ENCODE measurements at regions not wholly inside any gene's neighbourhood (a gene's known extent, or its start where the extent isn't known, plus 50 kb on each side); places are given as distances from the start of the nearest gene placed in this dataset.
"Not testable (repeated sequence)": the region's sequence is repeated elsewhere in the genome, so short reads cannot be mapped to it uniquely, and the experiment has no call there.

GRCh38 chr13:38121267-38121666 is 228.4 kb upstream of the UFM1 start:
- no peak for ATAC-seq
- H3K27ac Mint-ChIP-seq, result no peak overlapping the region
- no peak for DNase-seq
- POLR2A ChIA-PET, result no interaction called here
- peaks cover 0 to 2% (median 0%) of the 10 kb centered on the region in 5 donors for H3K27me3 Mint-ChIP-seq
- H3K4me3 Mint-ChIP-seq, result no peak overlapping the region
- peaks cover 0 to 14% (median 5%) of the 10 kb centered on the region in 9 donors for H3K9me3 Mint-ChIP-seq
- H3K36me3 Mint-ChIP-seq, result no peaks in the 10 kb centered on the region
- no peaks in the 10 kb centered on the region for H3K4me1 Mint-ChIP-seq

- DNase-seq, result no peak
- POLR2A ChIA-PET, result no interaction called here
- H3K9me3 Mint-ChIP-seq, result peaks cover 13 to 54% (median 27%) of the 10 kb centered on the region in 9 donors
- ATAC-seq, result no peak
- H3K27me3 Mint-ChIP-seq, result peaks cover 0 to 1% (median 0%) of the 10 kb centered on the region in 5 donors
- H3K4me1 Mint-ChIP-seq, result no peaks in the 10 kb centered on the region
- H3K27ac Mint-ChIP-seq, result no peak overlapping the region
- H3K36me3 Mint-ChIP-seq, result peaks cover 0 to 11% (median 0%) of the 10 kb centered on the region in 3 donors
- H3K4me3 Mint-ChIP-seq, result no peak overlapping the region
Measured at GRCh38 chr13:38103851-38104250, 234.3 kb upstream of the TRPC4 start.

- DNase-seq, result no peak
- peaks cover 0 to 1% (median 0%) of the 10 kb centered on the region in 5 donors for H3K27me3 Mint-ChIP-seq
- POLR2A ChIA-PET, result no interaction called here
- H3K27ac Mint-ChIP-seq, result no peak overlapping the region
- no peak for ATAC-seq
- H3K4me3 Mint-ChIP-seq, result no peak overlapping the region
- H3K4me1 Mint-ChIP-seq, result no peaks in the 10 kb centered on the region
- no peaks in the 10 kb centered on the region for H3K36me3 Mint-ChIP-seq
- peaks cover 4 to 18% (median 10%) of the 10 kb centered on the region in 9 donors for H3K9me3 Mint-ChIP-seq
Measured at GRCh38 chr13:38099751-38100150, 230.2 kb upstream of the TRPC4 start.

GRCh38 chr13:38093425-38093824 is 223.9 kb upstream of the TRPC4 start:
- POLR2A ChIA-PET, result no interaction called here
- Mint-ChIP-seq H3K4me1 (no peaks in the 10 kb centered on the region), H3K9me3 (peaks cover 0 to 21% (median 0%) of the 10 kb centered on the region in 9 donors), H3K4me3 (no peak overlapping the region), H3K36me3 (no peaks in the 10 kb centered on the region), H3K27ac (no peak overlapping the region), H3K27me3 (peaks cover 0 to 3% (median 0%) of the 10 kb centered on the region in 5 donors)
- DNase-seq, result no peak
- no peak for ATAC-seq

- Mint-ChIP-seq H3K27ac (no peak overlapping the region), H3K4me1 (no peaks in the 10 kb centered on the region), H3K4me3 (no peak overlapping the region), H3K36me3 (no peaks in the 10 kb centered on the region), H3K27me3 (peaks cover 0 to 3% (median 0%) of the 10 kb centered on the region in 5 donors), H3K9me3 (peaks cover 0 to 11% (median 4%) of the 10 kb centered on the region in 9 donors)
- ATAC-seq, result no peak
- POLR2A ChIA-PET, result no interaction called here
- no peak for DNase-seq
Measured at GRCh38 chr13:38090913-38091312, 221.3 kb upstream of the TRPC4 start.

GRCh38 chr13:38086721-38087120 is 217.1 kb upstream of the TRPC4 start:
- Mint-ChIP-seq H3K4me3 (no peak overlapping the region), H3K4me1 (no peaks in the 10 kb centered on the region), H3K9me3 (peaks cover 7 to 37% (median 25%) of the 10 kb centered on the region in 9 donors), H3K27me3 (peaks cover 0 to 3% (median 0%) of the 10 kb centered on the region in 5 donors), H3K27ac (no peak overlapping the region), H3K36me3 (peaks cover 0 to 15% (median 0%) of the 10 kb centered on the region in 3 donors)
- DNase-seq (no peak), ATAC-seq (no peak)
- POLR2A ChIA-PET, result no interaction called here

- no peaks in the 10 kb centered on the region for H3K4me1 Mint-ChIP-seq
Measured at GRCh38 chr13:38086013-38086412, 216.4 kb upstream of the TRPC4 start.

GRCh38 chr13:38073931-38074330 is 204.4 kb upstream of the TRPC4 start:
- H3K36me3 Mint-ChIP-seq, result peaks cover 0 to 9% (median 0%) of the 10 kb centered on the region in 3 donors
- no peaks in the 10 kb centered on the region for H3K4me1 Mint-ChIP-seq
- H3K27me3 Mint-ChIP-seq, result no peaks in the 10 kb centered on the region
- H3K4me3 Mint-ChIP-seq, result no peak overlapping the region
- peaks cover 2 to 36% (median 18%) of the 10 kb centered on the region in 9 donors for H3K9me3 Mint-ChIP-seq
- POLR2A ChIA-PET, result no interaction called here
- ATAC-seq, result no peak
- no peak overlapping the region for H3K27ac Mint-ChIP-seq
- no peak for DNase-seq

More at GRCh38 chr13:38086013-38086412, 216.4 kb upstream of the TRPC4 start:
- Mint-ChIP-seq H3K36me3 (peaks cover 0 to 20% (median 0%) of the 10 kb centered on the region in 3 donors), H3K4me3 (no peak overlapping the region), H3K9me3 (peaks cover 7 to 44% (median 28%) of the 10 kb centered on the region in 9 donors), H3K27ac (no peak overlapping the region), H3K27me3 (peaks cover 0 to 3% (median 0%) of the 10 kb centered on the region in 5 donors)
- POLR2A ChIA-PET, result no interaction called here
- DNase-seq (no peak), ATAC-seq (no peak)

GRCh38 chr13:38072696-38073095 is 203.1 kb upstream of the TRPC4 start:
- no peaks in the 10 kb centered on the region for H3K27me3 Mint-ChIP-seq
- H3K4me3 Mint-ChIP-seq, result no peak overlapping the region
- ATAC-seq, result no peak
- POLR2A ChIA-PET, result no interaction called here
- H3K36me3 Mint-ChIP-seq, result peaks cover 0 to 8% (median 0%) of the 10 kb centered on the region in 3 donors
- DNase-seq, result no peak
- H3K27ac Mint-ChIP-seq, result no peak overlapping the region
- H3K9me3 Mint-ChIP-seq, result peaks cover 0 to 28% (median 16%) of the 10 kb centered on the region in 9 donors
- no peaks in the 10 kb centered on the region for H3K4me1 Mint-ChIP-seq

- H3K27ac Mint-ChIP-seq, H3K4me1 Mint-ChIP-seq, H3K27me3 Mint-ChIP-seq, POLR2A ChIA-PET, H3K36me3 Mint-ChIP-seq, ATAC-seq, DNase-seq, H3K4me3 Mint-ChIP-seq: not testable (repeated sequence)
- H3K9me3 Mint-ChIP-seq, result peaks cover 0 to 30% (median 17%) of the 10 kb centered on the region in 9 donors
Measured at GRCh38 chr13:38071340-38071739, 201.8 kb upstream of the TRPC4 start.

- DNase-seq (no peak), ATAC-seq (no peak)
- no peak overlapping the region for H3K4me3 Mint-ChIP-seq
- no peaks in the 10 kb centered on the region for H3K36me3 Mint-ChIP-seq
- peaks cover 0 to 9% (median 0%) of the 10 kb centered on the region in 9 donors for H3K9me3 Mint-ChIP-seq
- H3K27ac Mint-ChIP-seq, result no peak overlapping the region
- H3K4me1 Mint-ChIP-seq, result no peaks in the 10 kb centered on the region
- H3K27me3 Mint-ChIP-seq, result no peaks in the 10 kb centered on the region
- POLR2A ChIA-PET, result no interaction called here
Measured at GRCh38 chr13:38053896-38054295, 184.3 kb upstream of the TRPC4 start.

- peaks cover 0 to 1% (median 0%) of the 10 kb centered on the region in 5 donors for H3K27me3 Mint-ChIP-seq
- POLR2A ChIA-PET, result no interaction called here
- H3K27ac Mint-ChIP-seq, result no peak overlapping the region
- H3K36me3 Mint-ChIP-seq, result peaks cover 0 to 14% (median 9%) of the 10 kb centered on the region in 3 donors
- H3K4me1 Mint-ChIP-seq, result no peaks in the 10 kb centered on the region
- peaks cover 11 to 30% (median 21%) of the 10 kb centered on the region in 9 donors for H3K9me3 Mint-ChIP-seq
- no peak for DNase-seq
- H3K4me3 Mint-ChIP-seq, result no peak overlapping the region
- ATAC-seq, result no peak
Measured at GRCh38 chr13:38046049-38046376, 176.4 kb upstream of the TRPC4 start.

GRCh38 chr13:38045278-38046048 is 175.9 kb upstream of the TRPC4 start:
- no peak for DNase-seq
- Mint-ChIP-seq H3K36me3 (peaks cover 0 to 18% (median 9%) of the 10 kb centered on the region in 3 donors), H3K27me3 (peaks cover 0 to 1% (median 0%) of the 10 kb centered on the region in 5 donors), H3K4me1 (no peaks in the 10 kb centered on the region), H3K9me3 (peaks cover 11 to 33% (median 21%) of the 10 kb centered on the region in 9 donors), H3K27ac (no peak overlapping the region), H3K4me3 (no peak overlapping the region)
- POLR2A ChIA-PET, result no interaction called here
- no peak for ATAC-seq

- peaks cover 0 to 18% (median 9%) of the 10 kb centered on the region in 3 donors for H3K36me3 Mint-ChIP-seq
- ATAC-seq (no peak), DNase-seq (no peak)
- peaks cover 11 to 40% (median 25%) of the 10 kb centered on the region in 9 donors for H3K9me3 Mint-ChIP-seq
- no peak overlapping the region for H3K4me3 Mint-ChIP-seq
- no peaks in the 10 kb centered on the region for H3K4me1 Mint-ChIP-seq
- POLR2A ChIA-PET, result no interaction called here
- no peak overlapping the region for H3K27ac Mint-ChIP-seq
- H3K27me3 Mint-ChIP-seq, result peaks cover 0 to 1% (median 0%) of the 10 kb centered on the region in 5 donors
Measured at GRCh38 chr13:38044067-38044466, 174.5 kb upstream of the TRPC4 start.
